HCT116 (cell line): ENCODE measurements at regions not wholly inside any gene's neighbourhood (a gene's known extent, or its start where the extent isn't known, plus 50 kb on each side); places are given as distances from the start of the nearest gene placed in this dataset.
"Not testable (repeated sequence)": the region's sequence is repeated elsewhere in the genome, so short reads cannot be mapped to it uniquely, and the experiment has no call there.

Experiments
- CTCF ChIP-seq, 3 experiments: fragments of 200-600 bp in 1 of 3; sonication (generic) in 1 of 3; IDR thresholded peaks in 2 of 3; conservative IDR thresholded peaks in 1 of 3; 2 replicates each; pipeline ENCODE4 v1.5.1; 2012 to 2017; ENCODE audit warnings: low read depth in 2 of 3, low read length in 2 of 3, antibody characterized with exemption in 1 of 3, borderline replicate concordance in 1 of 3, control low read depth in 1 of 3, mild to moderate bottlenecking in 1 of 3, mixed read lengths in 1 of 3, mixed run types in 1 of 3, moderate library complexity in 1 of 3; ENCODE audit not compliant: insufficient read depth in 1 of 3
- EZH2 ChIP-seq: fragments of 200-600 bp; sonication (generic); IDR thresholded peaks from 2 replicates; pipeline ENCODE4 v1.6.1; 2017; ENCODE audit warnings: antibody characterized with exemption, mixed run types
- SIN3A ChIP-seq: IDR thresholded peaks from 2 replicates; pipeline ENCODE4 v1.6.1; 2012; ENCODE audit warnings: low read depth
- YY1 ChIP-seq: IDR thresholded peaks from 2 replicates; pipeline ENCODE4 v1.6.1; 2011; ENCODE audit warnings: low read length, low read depth, moderate library complexity, mild to moderate bottlenecking; ENCODE audit not compliant: insufficient replicate concordance; ENCODE audit errors: extremely low read depth
- TF ChIP-seq, protein P1 (sequence below): IDR thresholded peaks from 2 replicates; pipeline ENCODE4 v1.6.1; 2011; ENCODE audit warnings: mild to moderate bottlenecking, low read length, moderate library complexity; ENCODE audit not compliant: insufficient replicate concordance; ENCODE audit errors: extremely low read depth

- not testable (repeated sequence) for TF ChIP-seq SIN3A; EZH2; CTCF (IDR thresholded peaks at IDR 0.05 in 2 of 3, conservative IDR thresholded peaks at IDR 0.05 in 1 of 3; ENCODE audit: borderline replicate concordance in 1 of 3, insufficient read depth in 1 of 3, low read depth in 2 of 3, low read length in 2 of 3); YY1
- TF ChIP-seq, protein P1, sequence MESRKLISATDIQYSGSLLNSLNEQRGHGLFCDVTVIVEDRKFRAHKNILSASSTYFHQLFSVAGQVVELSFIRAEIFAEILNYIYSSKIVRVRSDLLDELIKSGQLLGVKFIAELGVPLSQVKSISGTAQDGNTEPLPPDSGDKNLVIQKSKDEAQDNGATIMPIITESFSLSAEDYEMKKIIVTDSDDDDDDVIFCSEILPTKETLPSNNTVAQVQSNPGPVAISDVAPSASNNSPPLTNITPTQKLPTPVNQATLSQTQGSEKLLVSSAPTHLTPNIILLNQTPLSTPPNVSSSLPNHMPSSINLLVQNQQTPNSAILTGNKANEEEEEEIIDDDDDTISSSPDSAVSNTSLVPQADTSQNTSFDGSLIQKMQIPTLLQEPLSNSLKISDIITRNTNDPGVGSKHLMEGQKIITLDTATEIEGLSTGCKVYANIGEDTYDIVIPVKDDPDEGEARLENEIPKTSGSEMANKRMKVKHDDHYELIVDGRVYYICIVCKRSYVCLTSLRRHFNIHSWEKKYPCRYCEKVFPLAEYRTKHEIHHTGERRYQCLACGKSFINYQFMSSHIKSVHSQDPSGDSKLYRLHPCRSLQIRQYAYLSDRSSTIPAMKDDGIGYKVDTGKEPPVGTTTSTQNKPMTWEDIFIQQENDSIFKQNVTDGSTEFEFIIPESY: not testable (repeated sequence)
Measured at GRCh38 chr11:19612025-19612424, 100.6 kb upstream of the NAV2 start.
